Loucy (cell line): ENCODE measurements at regions not wholly inside any gene's neighbourhood (a gene's known extent, or its start where the extent isn't known, plus 50 kb on each side); places are given as distances from the start of the nearest gene placed in this dataset.

Source experiments
- H2AFZ ChIP-seq: fragments of 200-600 bp; sonication (generic); 2 replicates; pipeline ENCODE4 v1.6.0; 2016; ENCODE audit warnings: antibody characterized with exemption, mild to moderate bottlenecking, low read length, moderate library complexity
- H3F3A ChIP-seq: fragments of 200-600 bp; 2 replicates; pipeline ENCODE4 v1.6.0; 2016; ENCODE audit warnings: antibody characterized with exemption, low read depth, mild to moderate bottlenecking
- H3K27me3 ChIP-seq: fragments of 200-600 bp; sonication (generic); 2 replicates; pipeline ENCODE4 v1.6.1; 2014; ENCODE audit warnings: low read length, mild to moderate bottlenecking; ENCODE audit not compliant: insufficient read depth, poor library complexity, severe bottlenecking
- H3K36me3 ChIP-seq: fragments of 200-600 bp; sonication (generic); 2 replicates; pipeline ENCODE4 v1.6.1; 2016; ENCODE audit warnings: low read length; ENCODE audit not compliant: insufficient read depth
- H3K4me1 ChIP-seq: fragments of 200-600 bp; sonication (generic); 2 replicates; pipeline ENCODE4 v1.5.1; 2014; ENCODE audit warnings: low read length, mild to moderate bottlenecking; ENCODE audit not compliant: insufficient read depth, poor library complexity, severe bottlenecking
- H3K4me2 ChIP-seq: fragments of 200-600 bp; sonication (generic); 2 replicates; pipeline ENCODE4 v1.6.0; 2014; ENCODE audit warnings: antibody characterized with exemption, low read length, low read depth, mild to moderate bottlenecking; ENCODE audit not compliant: poor library complexity, severe bottlenecking
- H3K4me3 ChIP-seq: fragments of 200-600 bp; sonication (generic); 2 replicates; pipeline ENCODE4 v1.5.1; 2014; ENCODE audit warnings: low read length, mild to moderate bottlenecking, mixed read lengths; ENCODE audit not compliant: poor library complexity, severe bottlenecking
- H3K79me2 ChIP-seq: fragments of 200-600 bp; sonication (generic); 2 replicates; pipeline ENCODE4 v1.6.1; 2014; ENCODE audit warnings: low read length; ENCODE audit not compliant: insufficient read depth
- H3K9ac ChIP-seq: fragments of 200-600 bp; sonication (generic); 2 replicates; pipeline ENCODE4 v1.6.0; 2014; ENCODE audit warnings: mild to moderate bottlenecking, low read depth, low read length, moderate library complexity; ENCODE audit not compliant: poor library complexity, severe bottlenecking
- H3K9me2 ChIP-seq: fragments of 200-600 bp; sonication (generic); replicated peaks from 2 replicates; pipeline ENCODE4 v1.6.1; 2016; ENCODE audit warnings: low read depth, low read length, mixed read lengths
- H3K9me3 ChIP-seq: fragments of 200-600 bp; sonication (generic); 2 replicates; pipeline ENCODE4 v1.6.1; 2014; ENCODE audit warnings: mild to moderate bottlenecking, antibody characterized with exemption, low read length, low read depth; ENCODE audit not compliant: insufficient read depth
- H4K20me1 ChIP-seq: fragments of 200-600 bp; sonication (generic); 2 replicates; pipeline ENCODE4 v1.6.0; 2014; ENCODE audit warnings: antibody characterized with exemption, low read length, mild to moderate bottlenecking; ENCODE audit not compliant: insufficient read depth, poor library complexity, severe bottlenecking
- EZH2phosphoT487 ChIP-seq: fragments of 200-600 bp; IDR thresholded peaks from 2 replicates; pipeline ENCODE4 v1.6.1; 2018; ENCODE audit warnings: antibody characterized with exemption, mild to moderate bottlenecking, moderate library complexity, borderline replicate concordance
- TF ChIP-seq, protein P1 (sequence below): fragments of 200-600 bp; sonication (generic); conservative IDR thresholded peaks from 2 replicates; pipeline ENCODE4 v1.5.1; 2014; ENCODE audit warnings: mild to moderate bottlenecking, antibody characterized with exemption, low read length

DNA sequence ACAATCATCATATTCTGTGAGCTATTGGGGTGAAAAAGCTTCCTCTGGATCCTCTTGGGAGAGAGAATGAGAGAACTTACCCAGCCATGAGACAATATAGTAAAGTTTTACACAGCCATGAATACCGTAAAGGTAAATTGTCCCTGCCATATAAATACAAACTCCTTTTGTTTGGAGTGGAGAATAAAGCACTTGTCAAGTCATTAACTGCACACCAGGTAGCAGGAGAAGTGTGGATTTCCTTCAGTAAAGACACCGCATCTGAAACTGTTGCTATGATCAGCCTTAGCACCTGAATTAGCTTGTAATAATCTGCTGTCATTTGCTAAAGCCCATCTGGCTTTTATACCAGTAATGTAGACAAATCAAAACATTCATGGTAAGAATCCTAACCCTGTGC, 336.6 kb upstream of the SLCO3A1 start:
- Histone ChIP-seq H3K27me3 (no peaks in the 10 kb centered on the region), H3K4me2 (no peak overlapping the region), H3K36me3 (no peaks in the 10 kb centered on the region), H3F3A (no peaks in the 10 kb centered on the region), H2AFZ (no peak overlapping the region), H3K4me1 (no peaks in the 10 kb centered on the region), H3K9ac (no peak overlapping the region), H4K20me1 (no peaks in the 10 kb centered on the region), H3K9me3 (no peaks in the 10 kb centered on the region), H3K9me2 (no peaks in the 10 kb centered on the region), H3K4me3 (no peak overlapping the region), H3K79me2 (no peaks in the 10 kb centered on the region)
- TF ChIP-seq, protein P1, sequence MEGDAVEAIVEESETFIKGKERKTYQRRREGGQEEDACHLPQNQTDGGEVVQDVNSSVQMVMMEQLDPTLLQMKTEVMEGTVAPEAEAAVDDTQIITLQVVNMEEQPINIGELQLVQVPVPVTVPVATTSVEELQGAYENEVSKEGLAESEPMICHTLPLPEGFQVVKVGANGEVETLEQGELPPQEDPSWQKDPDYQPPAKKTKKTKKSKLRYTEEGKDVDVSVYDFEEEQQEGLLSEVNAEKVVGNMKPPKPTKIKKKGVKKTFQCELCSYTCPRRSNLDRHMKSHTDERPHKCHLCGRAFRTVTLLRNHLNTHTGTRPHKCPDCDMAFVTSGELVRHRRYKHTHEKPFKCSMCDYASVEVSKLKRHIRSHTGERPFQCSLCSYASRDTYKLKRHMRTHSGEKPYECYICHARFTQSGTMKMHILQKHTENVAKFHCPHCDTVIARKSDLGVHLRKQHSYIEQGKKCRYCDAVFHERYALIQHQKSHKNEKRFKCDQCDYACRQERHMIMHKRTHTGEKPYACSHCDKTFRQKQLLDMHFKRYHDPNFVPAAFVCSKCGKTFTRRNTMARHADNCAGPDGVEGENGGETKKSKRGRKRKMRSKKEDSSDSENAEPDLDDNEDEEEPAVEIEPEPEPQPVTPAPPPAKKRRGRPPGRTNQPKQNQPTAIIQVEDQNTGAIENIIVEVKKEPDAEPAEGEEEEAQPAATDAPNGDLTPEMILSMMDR: no peak
- TF ChIP-seq EZH2phosphoT487: no peak

DNA sequence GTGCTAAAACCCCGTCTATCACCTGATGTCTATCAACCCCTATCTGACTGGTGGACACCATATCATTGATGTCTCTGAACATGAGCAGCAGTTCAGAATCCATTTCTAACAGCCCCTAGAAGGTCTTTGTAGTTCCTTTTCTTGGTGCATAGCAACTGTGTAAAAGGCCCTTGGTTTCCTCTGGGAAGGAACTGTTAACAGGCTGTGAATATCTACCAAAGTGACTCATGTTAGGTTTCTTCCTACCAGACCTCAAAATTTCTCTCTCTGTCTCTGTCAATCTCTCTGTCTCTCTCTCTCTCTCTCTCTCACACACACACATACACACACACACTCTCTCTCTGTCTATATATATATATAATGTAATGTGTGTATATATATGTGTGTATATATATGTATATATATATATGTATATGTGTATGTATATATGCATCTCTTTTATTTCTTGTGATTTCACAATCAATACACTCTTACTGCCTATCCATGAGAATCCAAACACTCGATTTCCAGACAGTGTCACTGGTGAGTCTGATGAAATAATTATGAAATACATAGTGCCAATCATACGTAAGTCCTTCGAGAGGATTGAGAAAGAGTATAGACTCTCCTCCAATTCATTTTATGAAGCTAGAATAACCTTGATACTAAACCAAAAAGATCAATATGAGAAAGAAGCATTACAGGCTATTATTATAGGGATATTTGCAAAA, 335.9 kb upstream of the SLCO3A1 start:
- Histone ChIP-seq H3K4me2 (no peak overlapping the region), H3K9me3 (no peaks in the 10 kb centered on the region), H3K9ac (no peak overlapping the region), H3K27me3 (no peaks in the 10 kb centered on the region), H2AFZ (no peak overlapping the region), H3K4me1 (no peaks in the 10 kb centered on the region), H3K9me2 (no peaks in the 10 kb centered on the region), H3K4me3 (no peak overlapping the region), H4K20me1 (no peaks in the 10 kb centered on the region), H3K36me3 (no peaks in the 10 kb centered on the region), H3K79me2 (no peaks in the 10 kb centered on the region), H3F3A (no peaks in the 10 kb centered on the region)
- TF ChIP-seq, protein P1: no peak
- no peak for TF ChIP-seq EZH2phosphoT487

DNA sequence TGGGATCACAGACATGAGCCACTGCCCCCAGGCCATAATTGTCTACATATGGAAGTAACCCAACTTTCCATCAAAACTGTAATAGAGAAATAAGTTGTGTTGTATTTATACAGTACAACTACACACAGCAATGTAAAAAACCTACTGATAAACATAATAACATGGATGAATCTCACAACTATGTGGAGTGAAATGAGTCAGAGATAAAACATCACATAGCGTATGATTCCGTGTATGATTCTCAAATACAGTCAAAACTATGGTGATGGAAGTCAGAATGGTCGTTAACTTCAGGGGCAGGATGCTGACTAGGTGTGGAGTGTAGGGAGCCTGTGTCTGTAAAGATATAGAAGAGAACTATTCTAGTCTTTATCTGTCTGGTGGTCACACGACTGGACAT, 332.7 kb upstream of the SLCO3A1 start:
- Histone ChIP-seq H3K9me2 (no peaks in the 10 kb centered on the region), H3K36me3 (no peaks in the 10 kb centered on the region), H3K9me3 (no peaks in the 10 kb centered on the region), H2AFZ (no peak overlapping the region), H3K4me1 (no peaks in the 10 kb centered on the region), H3K4me3 (no peak overlapping the region), H3K27me3 (no peaks in the 10 kb centered on the region), H3K79me2 (no peaks in the 10 kb centered on the region), H3F3A (no peaks in the 10 kb centered on the region), H3K9ac (no peak overlapping the region), H4K20me1 (no peaks in the 10 kb centered on the region), H3K4me2 (no peak overlapping the region)
- no peak for TF ChIP-seq EZH2phosphoT487
- TF ChIP-seq, protein P1: no peak
